Choroid plexus epithelial cell (primary cell): ENCODE measurements at regions not wholly inside any gene's neighbourhood (a gene's known extent, or its start where the extent isn't known, plus 50 kb on each side); places are given as distances from the start of the nearest gene placed in this dataset.

Source experiments
- DNase-seq: peaks from one replicate; pipeline ENCODE4 v3.0.0-alpha.2; 2010; ENCODE audit warnings: low read depth
- H3K4me3 ChIP-seq: 2 replicates; pipeline ENCODE4 v1.5.1; 2011; ENCODE audit warnings: low read depth, mild to moderate bottlenecking, control low read depth, low read length, moderate library complexity
- CTCF ChIP-seq: conservative IDR thresholded peaks from 2 replicates; pipeline ENCODE4 v1.5.1; 2011; ENCODE audit warnings: low read depth, mild to moderate bottlenecking, control low read depth, inconsistent platforms, low read length, moderate library complexity

GRCh38 chr11:13826505-13827278 lies 135.8 kb upstream of the SPON1 start:
- no peak overlapping the region for H3K4me3 ChIP-seq
- DNase-seq, result no peak
- no peak for TF ChIP-seq CTCF

GRCh38 chr11:13831696-13832095 lies 130.8 kb upstream of the SPON1 start:
- no peak for DNase-seq
- H3K4me3 ChIP-seq, result no peak overlapping the region
- no peak for TF ChIP-seq CTCF

GRCh38 chr11:13834463-13834862 lies 128.1 kb upstream of the SPON1 start:
- DNase-seq, result no peak
- H3K4me3 ChIP-seq, result no peak overlapping the region
- TF ChIP-seq CTCF, result peak; percentile 16

- DNase-seq, result no peak
- TF ChIP-seq CTCF, result no peak
Observed at GRCh38 chr11:13836666-13837065, 125.9 kb upstream of the SPON1 start.

GRCh38 chr11:13837286-13837685 lies 125.2 kb upstream of the SPON1 start:
- no peak for DNase-seq
- no peak overlapping the region for H3K4me3 ChIP-seq
- no peak for TF ChIP-seq CTCF

More at GRCh38 chr11:13836666-13837065, 125.9 kb upstream of the SPON1 start:
- H3K4me3 ChIP-seq, result no peak overlapping the region

- TF ChIP-seq CTCF, result no peak
- H3K4me3 ChIP-seq, result no peak overlapping the region
- DNase-seq, result no peak
Observed at GRCh38 chr11:13841393-13841792, 121.1 kb upstream of the SPON1 start.

GRCh38 chr11:13848031-13848430 lies 114.5 kb upstream of the SPON1 start:
- DNase-seq, result no peak
- no peak for TF ChIP-seq CTCF
- H3K4me3 ChIP-seq, result no peak overlapping the region
